ENCODE measurements at regions not wholly inside any gene's neighbourhood (a gene's known extent, or its start where the extent isn't known, plus 50 kb on each side); places are given as distances from the start of the nearest gene placed in this dataset.

DNA sequence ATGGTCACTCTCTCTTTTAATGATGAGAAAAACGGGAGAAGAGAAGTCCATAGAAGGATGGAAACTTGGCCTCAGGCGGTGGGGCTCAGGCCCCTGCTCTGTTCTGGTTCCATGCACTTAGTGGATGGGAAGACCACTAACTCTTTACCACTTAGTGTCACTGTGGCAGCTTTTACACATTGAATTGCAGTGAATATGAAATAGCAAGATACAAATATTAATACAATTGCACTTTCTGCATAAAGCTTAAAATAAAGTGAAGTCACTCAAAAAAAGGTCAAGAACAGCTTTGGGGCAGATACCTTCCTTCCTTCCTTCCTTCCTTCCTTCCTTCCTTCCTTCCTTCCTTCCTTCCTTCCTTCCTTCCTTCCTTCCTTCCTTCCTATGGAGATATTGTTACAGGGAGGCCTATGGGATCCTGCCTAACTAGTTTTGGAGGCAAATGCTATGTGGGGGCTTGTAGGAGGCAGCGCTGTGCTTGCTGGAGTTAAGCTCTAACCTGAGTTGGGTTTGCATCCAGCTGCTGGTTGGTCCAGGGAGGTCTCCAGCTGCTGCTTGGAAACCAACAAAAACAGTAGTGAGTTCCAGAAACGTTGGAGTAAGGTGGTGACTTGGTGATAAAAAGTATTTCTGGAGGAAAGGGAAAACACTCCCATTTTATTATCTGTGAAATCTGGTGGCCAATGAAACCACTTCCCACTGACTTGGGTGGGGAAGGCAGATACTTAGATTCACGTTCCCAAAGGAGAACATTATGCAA lies 62.3 kb upstream of the NKX2-2 start:
- DNase-seq (ENCODE audit: low read depth) = no peak

DNA sequence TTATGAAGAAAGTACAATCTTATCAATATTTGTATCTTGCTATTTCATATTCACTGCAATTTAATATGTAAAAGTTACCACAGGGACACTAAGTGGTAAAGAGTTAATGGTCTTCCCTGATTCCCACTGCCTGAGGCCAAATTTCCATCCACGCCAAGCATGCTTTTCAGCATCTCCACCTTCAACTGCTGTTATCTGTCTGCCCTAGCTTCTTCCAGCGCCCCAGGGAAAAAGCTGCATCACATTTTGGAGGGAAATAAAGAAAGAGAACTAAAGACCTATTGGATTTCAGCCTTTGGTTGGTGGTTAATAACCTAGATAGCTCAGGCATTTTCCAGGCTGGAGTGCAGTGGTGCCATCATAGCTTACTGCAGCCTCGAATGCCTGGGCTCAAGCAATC lies 61.3 kb upstream of the NKX2-2 start:
- no peak for DNase-seq (ENCODE audit: low read depth)

DNA sequence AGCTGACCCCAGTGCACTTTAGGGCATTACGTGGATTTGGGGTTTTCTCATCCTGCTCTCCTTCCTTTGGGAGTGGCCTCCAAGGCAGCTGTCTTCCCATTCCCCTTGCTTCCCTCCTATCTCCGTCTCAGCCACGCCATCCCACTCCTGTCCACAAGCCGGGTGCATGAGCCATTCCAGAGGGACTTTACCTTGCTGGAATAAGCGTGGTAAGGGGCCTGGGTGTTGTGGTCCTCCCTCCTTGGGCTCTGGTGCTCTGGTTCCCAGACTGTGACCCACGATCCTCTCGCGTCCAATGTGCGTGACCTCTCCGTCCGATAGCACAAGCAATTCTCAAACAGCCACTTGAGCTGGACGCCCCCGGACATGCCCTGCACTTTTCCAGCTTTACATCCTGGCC lies 60.6 kb upstream of the NKX2-2 start:
- no peak for DNase-seq (ENCODE audit: low read depth)

DNA sequence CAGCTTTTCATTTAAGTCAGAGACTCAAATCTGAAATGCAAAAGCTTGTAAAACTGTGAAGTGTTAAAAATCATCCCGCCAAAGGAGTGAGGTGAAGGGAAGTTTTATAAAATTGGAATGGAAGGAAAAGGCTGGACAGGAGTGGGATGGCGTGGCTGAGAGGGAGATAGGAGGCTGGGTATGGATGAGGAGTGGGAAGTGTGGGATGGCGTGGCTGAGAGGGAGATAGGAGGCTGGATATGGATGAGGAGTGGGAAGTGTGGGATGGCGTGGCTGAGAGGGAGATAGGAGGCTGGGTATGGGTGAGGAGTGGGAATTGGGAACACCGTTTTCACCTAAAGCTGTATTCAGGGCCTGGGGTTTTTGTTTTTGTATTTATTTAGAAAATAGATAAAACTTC lies 59.4 kb upstream of the NKX2-2 start:
- no peak for DNase-seq (ENCODE audit: low read depth)

DNA sequence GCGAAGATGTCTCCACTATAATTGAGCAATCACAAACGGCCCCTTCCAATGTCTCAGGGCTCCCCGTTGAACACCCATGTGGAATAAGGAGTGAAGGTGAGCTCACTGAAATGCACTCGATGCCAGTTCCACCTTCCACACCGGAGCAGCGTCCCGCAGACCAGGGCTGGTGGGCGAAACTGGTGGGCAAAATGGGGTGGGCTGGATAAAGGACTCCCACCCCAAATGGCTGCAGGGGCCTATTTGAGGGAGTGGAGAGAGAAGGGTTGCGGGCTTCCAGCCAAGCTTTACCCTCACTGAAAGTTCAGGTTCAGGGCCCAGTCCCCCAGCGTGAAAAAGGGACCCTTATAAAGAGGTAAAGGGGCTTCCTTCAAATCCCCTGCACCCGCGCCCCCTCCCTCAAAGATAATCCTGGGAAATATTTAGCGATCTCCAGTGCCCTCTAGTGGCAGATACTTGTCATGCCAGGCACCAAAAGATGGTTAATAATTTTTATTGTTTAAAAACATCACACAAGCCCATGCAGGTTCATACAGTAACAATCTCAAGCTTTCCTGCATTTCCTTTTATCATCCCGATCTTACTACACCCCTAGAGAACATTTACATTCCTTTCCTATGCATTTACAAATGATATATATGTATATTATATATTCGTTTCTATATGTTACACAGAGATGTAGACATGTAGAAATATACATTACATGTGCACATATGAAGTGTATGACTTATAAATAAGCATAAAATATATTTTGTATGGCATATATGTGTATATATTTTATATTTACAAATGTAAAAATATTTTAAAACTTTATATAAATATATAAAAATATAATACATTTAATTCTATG lies 58.2 kb upstream of the NKX2-2 start:
- DNase-seq (ENCODE audit: low read depth) = no peak

DNA sequence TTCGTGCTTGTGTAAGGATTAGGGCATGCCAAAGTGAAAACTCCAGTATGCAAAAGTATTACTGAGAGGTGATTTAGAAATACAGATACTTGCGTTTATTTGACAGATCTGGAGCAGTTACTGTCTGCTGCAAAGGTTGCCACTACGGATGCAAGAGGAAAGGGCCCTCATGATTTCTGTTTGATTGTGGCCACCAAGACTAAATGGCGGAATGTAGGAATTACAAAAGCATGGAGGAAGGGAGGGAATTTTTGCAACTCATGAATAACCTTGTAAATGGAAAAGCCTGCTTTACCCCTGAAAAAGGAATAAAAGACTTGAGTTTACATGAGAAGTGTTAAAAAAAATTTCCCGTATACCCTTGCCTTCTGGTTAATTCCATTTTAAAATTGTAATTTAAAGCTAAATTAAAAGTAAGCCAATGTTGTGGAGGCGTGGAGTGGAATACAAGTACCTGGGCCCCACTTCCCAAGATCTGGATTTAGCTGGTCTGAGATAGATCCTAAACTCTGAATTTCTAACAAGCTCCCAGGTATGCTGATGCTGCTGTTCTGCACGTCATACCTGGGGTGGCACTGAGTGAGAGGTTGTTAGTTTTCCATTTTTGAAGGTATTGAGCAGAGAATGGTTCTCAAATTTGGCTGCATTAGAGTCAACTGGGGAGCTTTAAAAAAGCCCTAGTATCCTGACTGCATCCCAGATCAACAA lies 56.6 kb upstream of the NKX2-2 start:
- DNase-seq (ENCODE audit: low read depth) = no peak

DNA sequence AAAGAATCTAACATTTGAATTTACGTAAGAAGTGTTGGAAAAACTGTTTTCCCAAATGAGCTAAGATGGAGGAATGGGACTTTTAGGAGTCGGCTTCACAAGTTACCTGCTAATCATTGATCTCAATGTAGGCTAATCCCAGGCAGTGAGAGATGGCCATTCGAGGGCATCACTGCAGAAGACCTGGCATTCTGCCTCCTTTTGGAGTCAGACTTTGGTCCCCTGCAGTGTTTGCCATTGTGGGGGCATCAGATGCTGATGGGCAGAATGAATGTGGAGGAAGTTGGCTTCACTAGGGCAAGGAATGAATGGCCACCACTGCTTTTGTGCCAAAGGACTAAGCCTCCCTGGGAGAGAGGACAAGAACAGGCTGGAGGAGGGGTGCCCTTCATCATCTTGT lies 55.7 kb upstream of the NKX2-2 start:
- DNase-seq (ENCODE audit: low read depth) = no peak

DNA sequence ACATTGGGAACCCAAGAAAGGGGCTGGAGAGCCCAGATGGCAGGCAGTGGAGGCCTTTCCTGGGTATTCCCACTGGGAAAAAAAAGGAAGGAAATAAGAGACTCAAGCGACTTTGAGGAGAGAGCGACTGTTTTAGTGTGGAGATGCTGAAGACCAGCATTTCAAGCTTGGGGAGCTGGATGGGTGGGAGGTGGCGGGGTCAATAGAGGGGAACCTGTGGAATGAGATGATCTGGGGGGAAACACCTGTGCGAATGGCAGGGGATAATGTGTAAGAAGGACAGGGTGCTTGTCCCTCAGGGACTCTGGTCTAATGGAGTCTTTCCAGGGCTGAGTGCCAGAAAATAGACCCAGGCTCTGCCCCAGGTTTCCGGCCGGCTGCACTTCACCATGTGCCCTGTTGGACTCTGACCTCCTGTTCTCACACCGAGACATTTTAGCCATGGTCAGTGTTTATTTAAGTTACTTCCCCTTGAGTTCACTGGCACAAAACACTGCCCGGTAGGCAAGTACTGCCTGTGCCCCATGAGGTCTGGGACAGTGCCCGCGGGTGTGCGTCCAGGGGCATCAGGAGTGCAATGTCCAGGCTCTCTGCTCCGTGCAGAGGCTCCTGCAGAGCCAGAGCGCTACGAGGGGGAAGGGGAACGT lies 50.4 kb upstream of the NKX2-2 start:
- DNase-seq (ENCODE audit: low read depth) = no peak

Data from stimulated activated CD8-positive, alpha-beta memory T cell treated with anti-CD3 and anti-CD28 coated beads, Interleukin-7, amount 100 ng/mL, for 24 hours (primary cell).